GM23338 (cell line): ENCODE measurements at regions not wholly inside any gene's neighbourhood (a gene's known extent, or its start where the extent isn't known, plus 50 kb on each side); places are given as distances from the start of the nearest gene placed in this dataset.

Source experiments
- ATAC-seq: fragments of 200-7000 bp; cut with Tn5 transposase; 3 replicates; pipeline ENCODE4 v1.9.1; 2020
- DNase-seq: peaks from one replicate; pipeline ENCODE4 v3.0.0-alpha.2; 2015; ENCODE audit warnings: low spot score
- H2AFZ ChIP-seq: fragments of 200-600 bp; sonication (generic); 2 replicates; pipeline ENCODE4 v1.8.0; 2016; ENCODE audit warnings: antibody characterized with exemption, mild to moderate bottlenecking, moderate library complexity
- H3F3A ChIP-seq: fragments of 200-600 bp; sonication (generic); replicated peaks from 2 replicates; pipeline ENCODE4 v1.8.0; 2017; ENCODE audit warnings: antibody characterized with exemption, mixed run types, low read depth
- H3K27ac ChIP-seq: fragments of 200-600 bp; sonication (generic); 2 replicates; pipeline ENCODE4 v1.6.1; 2016; ENCODE audit warnings: low read depth
- H3K27me3 ChIP-seq: fragments of 200-600 bp; sonication (generic); 2 replicates; pipeline ENCODE4 v1.8.0; 2016; ENCODE audit warnings: mild to moderate bottlenecking, mixed run types, moderate library complexity; ENCODE audit not compliant: insufficient read depth
- H3K36me3 ChIP-seq: fragments of 200-600 bp; sonication (generic); 2 replicates; pipeline ENCODE4 v1.8.0; 2016; ENCODE audit warnings: mild to moderate bottlenecking; ENCODE audit not compliant: insufficient read depth
- H3K4me1 ChIP-seq: fragments of 200-600 bp; sonication (generic); 2 replicates; pipeline ENCODE4 v1.8.0; 2016; ENCODE audit warnings: mild to moderate bottlenecking, moderate library complexity; ENCODE audit not compliant: insufficient read depth
- H3K4me2 ChIP-seq: fragments of 200-600 bp; sonication (generic); 2 replicates; pipeline ENCODE4 v1.7.1; 2017; ENCODE audit warnings: mixed run types
- H3K4me3 ChIP-seq: fragments of 200-600 bp; sonication (generic); 2 replicates; pipeline ENCODE4 v1.6.1; 2016; ENCODE audit warnings: mixed run types
- H3K79me2 ChIP-seq: fragments of 200-600 bp; sonication (generic); replicated peaks from 2 replicates; pipeline ENCODE4 v1.8.0; 2017; ENCODE audit warnings: mild to moderate bottlenecking; ENCODE audit not compliant: insufficient read depth
- H3K9me2 ChIP-seq: fragments of 200-600 bp; sonication (generic); 2 replicates; pipeline ENCODE4 v1.8.0; 2017; ENCODE audit not compliant: insufficient read depth
- H4K20me1 ChIP-seq: fragments of 200-600 bp; sonication (generic); replicated peaks from 2 replicates; pipeline ENCODE4 v1.8.0; 2017; ENCODE audit warnings: mild to moderate bottlenecking; ENCODE audit not compliant: insufficient read depth
- H3K27ac Mint-ChIP-seq: 2 replicates; pipeline ENCODE4 v1.8.0; 2020; ENCODE audit warnings: inconsistent platforms, mild to moderate bottlenecking, moderate library complexity, mixed read lengths
- H3K27me3 Mint-ChIP-seq: 3 replicates; pipeline ENCODE4 v1.8.0; 2022; ENCODE audit warnings: low read depth, mild to moderate bottlenecking, moderate library complexity, mixed read lengths, inconsistent platforms; ENCODE audit not compliant: insufficient read depth, poor library complexity
- H3K36me3 Mint-ChIP-seq: 3 replicates; pipeline ENCODE4 v1.8.0; 2021; ENCODE audit warnings: low read depth, mild to moderate bottlenecking, inconsistent platforms, moderate library complexity, mixed read lengths
- H3K4me1 Mint-ChIP-seq: 3 replicates; pipeline ENCODE4 v1.8.0; 2020; ENCODE audit warnings: mild to moderate bottlenecking, inconsistent platforms, mixed read lengths
- H3K4me3 Mint-ChIP-seq: 3 replicates; pipeline ENCODE4 v1.8.0; 2021; ENCODE audit warnings: moderate library complexity, mild to moderate bottlenecking, inconsistent platforms, mixed read lengths
- H3K9me3 Mint-ChIP-seq: 3 replicates; pipeline ENCODE4 v1.8.0; 2020; ENCODE audit warnings: moderate library complexity, mild to moderate bottlenecking, inconsistent platforms, mixed read lengths
- CREB1 ChIP-seq: fragments of 250-450 bp; sonication (Bioruptor Pico); IDR thresholded peaks from 2 replicates; pipeline ENCODE4 v1.5.0; 2020; ENCODE audit warnings: low read depth, mild to moderate bottlenecking, moderate library complexity
- EZH2 ChIP-seq: fragments of 200-600 bp; sonication (generic); IDR thresholded peaks from one replicate; pipeline ENCODE4 v1.8.0; 2017; ENCODE audit warnings: antibody characterized with exemption, mild to moderate bottlenecking, low read depth; ENCODE audit not compliant: unreplicated experiment
- EZH2phosphoT487 ChIP-seq: fragments of 200-600 bp; sonication (generic); IDR thresholded peaks from one replicate; pipeline ENCODE4 v1.8.1; 2018; ENCODE audit warnings: antibody characterized with exemption; ENCODE audit not compliant: unreplicated experiment
- POLR2AphosphoS5 ChIP-seq: IDR thresholded peaks from 2 replicates; pipeline ENCODE4 v1.6.1; 2016; ENCODE audit warnings: antibody characterized with exemption, low read depth
- STAT1 ChIP-seq: IDR thresholded peaks from one replicate; pipeline ENCODE4 v1.6.1; 2016; ENCODE audit warnings: antibody characterized with exemption; ENCODE audit not compliant: unreplicated experiment
- TF ChIP-seq, protein P1 (sequence below): fragments of 250-450 bp; sonication (Bioruptor Pico); IDR thresholded peaks from 2 replicates; pipeline ENCODE4 v1.5.0; 2020; ENCODE audit warnings: mild to moderate bottlenecking, moderate library complexity

GRCh38 chr11:37406651-37407050 lies 808.6 kb upstream of the RAG2 start (continued):
- TF ChIP-seq, protein P1, sequence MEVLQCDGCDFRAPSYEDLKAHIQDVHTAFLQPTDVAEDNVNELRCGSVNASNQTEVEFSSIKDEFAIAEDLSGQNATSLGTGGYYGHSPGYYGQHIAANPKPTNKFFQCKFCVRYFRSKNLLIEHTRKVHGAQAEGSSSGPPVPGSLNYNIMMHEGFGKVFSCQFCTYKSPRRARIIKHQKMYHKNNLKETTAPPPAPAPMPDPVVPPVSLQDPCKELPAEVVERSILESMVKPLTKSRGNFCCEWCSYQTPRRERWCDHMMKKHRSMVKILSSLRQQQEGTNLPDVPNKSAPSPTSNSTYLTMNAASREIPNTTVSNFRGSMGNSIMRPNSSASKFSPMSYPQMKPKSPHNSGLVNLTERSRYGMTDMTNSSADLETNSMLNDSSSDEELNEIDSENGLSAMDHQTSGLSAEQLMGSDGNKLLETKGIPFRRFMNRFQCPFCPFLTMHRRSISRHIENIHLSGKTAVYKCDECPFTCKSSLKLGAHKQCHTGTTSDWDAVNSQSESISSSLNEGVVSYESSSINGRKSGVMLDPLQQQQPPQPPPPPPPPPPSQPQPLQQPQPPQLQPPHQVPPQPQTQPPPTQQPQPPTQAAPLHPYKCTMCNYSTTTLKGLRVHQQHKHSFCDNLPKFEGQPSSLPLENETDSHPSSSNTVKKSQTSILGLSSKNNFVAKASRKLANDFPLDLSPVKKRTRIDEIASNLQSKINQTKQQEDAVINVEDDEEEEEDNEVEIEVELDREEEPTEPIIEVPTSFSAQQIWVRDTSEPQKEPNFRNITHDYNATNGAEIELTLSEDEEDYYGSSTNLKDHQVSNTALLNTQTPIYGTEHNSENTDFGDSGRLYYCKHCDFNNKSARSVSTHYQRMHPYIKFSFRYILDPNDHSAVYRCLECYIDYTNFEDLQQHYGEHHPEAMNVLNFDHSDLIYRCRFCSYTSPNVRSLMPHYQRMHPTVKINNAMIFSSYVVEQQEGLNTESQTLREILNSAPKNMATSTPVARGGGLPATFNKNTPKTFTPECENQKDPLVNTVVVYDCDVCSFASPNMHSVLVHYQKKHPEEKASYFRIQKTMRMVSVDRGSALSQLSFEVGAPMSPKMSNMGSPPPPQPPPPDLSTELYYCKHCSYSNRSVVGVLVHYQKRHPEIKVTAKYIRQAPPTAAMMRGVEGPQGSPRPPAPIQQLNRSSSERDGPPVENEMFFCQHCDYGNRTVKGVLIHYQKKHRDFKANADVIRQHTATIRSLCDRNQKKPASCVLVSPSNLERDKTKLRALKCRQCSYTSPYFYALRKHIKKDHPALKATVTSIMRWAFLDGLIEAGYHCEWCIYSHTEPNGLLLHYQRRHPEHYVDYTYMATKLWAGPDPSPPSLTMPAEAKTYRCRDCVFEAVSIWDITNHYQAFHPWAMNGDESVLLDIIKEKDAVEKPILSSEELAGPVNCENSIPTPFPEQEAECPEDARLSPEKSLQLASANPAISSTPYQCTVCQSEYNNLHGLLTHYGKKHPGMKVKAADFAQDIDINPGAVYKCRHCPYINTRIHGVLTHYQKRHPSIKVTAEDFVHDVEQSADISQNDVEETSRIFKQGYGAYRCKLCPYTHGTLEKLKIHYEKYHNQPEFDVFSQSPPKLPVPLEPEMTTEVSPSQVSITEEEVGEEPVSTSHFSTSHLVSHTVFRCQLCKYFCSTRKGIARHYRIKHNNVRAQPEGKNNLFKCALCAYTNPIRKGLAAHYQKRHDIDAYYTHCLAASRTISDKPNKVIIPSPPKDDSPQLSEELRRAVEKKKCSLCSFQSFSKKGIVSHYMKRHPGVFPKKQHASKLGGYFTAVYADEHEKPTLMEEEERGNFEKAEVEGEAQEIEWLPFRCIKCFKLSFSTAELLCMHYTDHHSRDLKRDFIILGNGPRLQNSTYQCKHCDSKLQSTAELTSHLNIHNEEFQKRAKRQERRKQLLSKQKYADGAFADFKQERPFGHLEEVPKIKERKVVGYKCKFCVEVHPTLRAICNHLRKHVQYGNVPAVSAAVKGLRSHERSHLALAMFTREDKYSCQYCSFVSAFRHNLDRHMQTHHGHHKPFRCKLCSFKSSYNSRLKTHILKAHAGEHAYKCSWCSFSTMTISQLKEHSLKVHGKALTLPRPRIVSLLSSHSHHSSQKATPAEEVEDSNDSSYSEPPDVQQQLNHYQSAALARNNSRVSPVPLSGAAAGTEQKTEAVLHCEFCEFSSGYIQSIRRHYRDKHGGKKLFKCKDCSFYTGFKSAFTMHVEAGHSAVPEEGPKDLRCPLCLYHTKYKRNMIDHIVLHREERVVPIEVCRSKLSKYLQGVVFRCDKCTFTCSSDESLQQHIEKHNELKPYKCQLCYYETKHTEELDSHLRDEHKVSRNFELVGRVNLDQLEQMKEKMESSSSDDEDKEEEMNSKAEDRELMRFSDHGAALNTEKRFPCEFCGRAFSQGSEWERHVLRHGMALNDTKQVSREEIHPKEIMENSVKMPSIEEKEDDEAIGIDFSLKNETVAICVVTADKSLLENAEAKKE, result no peak
- TF ChIP-seq CREB1 (no peak), POLR2AphosphoS5 (no peak), EZH2phosphoT487 (no peak)

GRCh38 chr11:37404231-37404630 lies 806.2 kb upstream of the RAG2 start:
- Histone ChIP-seq H3F3A (no peaks in the 10 kb centered on the region), H3K27me3 (no peaks in the 10 kb centered on the region), H2AFZ (no peak overlapping the region), H3K9me2 (no peaks in the 10 kb centered on the region), H3K36me3 (no peaks in the 10 kb centered on the region), H3K4me3 (no peak overlapping the region), H3K27ac (no peak overlapping the region), H4K20me1 (no peaks in the 10 kb centered on the region), H3K4me1 (no peaks in the 10 kb centered on the region), H3K79me2 (no peaks in the 10 kb centered on the region), H3K4me2 (no peak overlapping the region)
- TF ChIP-seq EZH2, result no peak
- no peak for TF ChIP-seq CREB1
- no peak for TF ChIP-seq STAT1
- no peak for TF ChIP-seq POLR2AphosphoS5
- no peak for DNase-seq
- H3K4me3 Mint-ChIP-seq, result no peak overlapping the region
- ATAC-seq, result no peak
- no peak overlapping the region for H3K27ac Mint-ChIP-seq
- peaks cover 7% of the 10 kb centered on the region; the same call in 1 of the 3 replicates for H3K36me3 Mint-ChIP-seq
- H3K4me1 Mint-ChIP-seq, result no peaks in the 10 kb centered on the region
- H3K9me3 Mint-ChIP-seq, result peaks cover 72% of the 10 kb centered on the region
- H3K27me3 Mint-ChIP-seq, result no peaks in the 10 kb centered on the region
